SK-N-SH (cell line): ENCODE measurements at regions not wholly inside any gene's neighbourhood (a gene's known extent, or its start where the extent isn't known, plus 50 kb on each side); places are given as distances from the start of the nearest gene placed in this dataset.

Experiments used
- CTCF ChIA-PET: fragments of 300-600, 350-600 bp; formaldehyde crosslinking; extraction: SDS; loops from one replicate; lab custom pipeline; 2021; lab: Yijun Ruan, JAX
- POLR2A ChIA-PET: fragments of 350-600 bp; sonication (Branson Sonifier 250); formaldehyde crosslinking; extraction: SDS; loops from one replicate; lab custom pipeline; 2020; ENCODE audit warnings: antibody characterized with exemption, inconsistent platforms; lab: Yijun Ruan, JAX
- DNase-seq: peaks from one replicate; pipeline ENCODE4 v3.0.0; 2012
- H2AFZ ChIP-seq: fragments of 200-600 bp; sonication (generic); 2 replicates; pipeline ENCODE4 v1.8.1; 2016; ENCODE audit warnings: antibody characterized with exemption, mild to moderate bottlenecking, low read depth
- H3F3A ChIP-seq: fragments of 200-600 bp; sonication (generic); replicated peaks from 2 replicates; pipeline ENCODE3; 2016; ENCODE audit warnings: antibody characterized with exemption, mild to moderate bottlenecking; ENCODE audit not compliant: insufficient read depth
- H3K27ac ChIP-seq, 2 experiments: fragments of 200-500 bp in 1 of 2; fragments of 200-600 bp in 1 of 2; sonication (Bioruptor generic) in 1 of 2; sonication (generic), shearing (Covaris generic) in 1 of 2; 2 replicates each; pipeline versions ENCODE4 v1.5.1 to v1.6.1; 2014 to 2016; ENCODE audit warnings: low read depth in 2 of 2, inconsistent platforms in 1 of 2, low read length in 1 of 2, mild to moderate bottlenecking in 1 of 2, mixed read lengths in 1 of 2
- H3K27me3 ChIP-seq: fragments of 200-600 bp; sonication (generic), shearing (Covaris generic); 2 replicates; pipeline ENCODE4 v1.6.1; 2016; ENCODE audit warnings: mixed run types; ENCODE audit not compliant: insufficient read depth
- H3K36me3 ChIP-seq, 2 experiments: fragments of 200-500 bp in 1 of 2; fragments of 200-600 bp in 1 of 2; sonication (Bioruptor generic) in 1 of 2; sonication (generic) in 1 of 2; replicated peaks in 1 of 2; 2 replicates each; pipeline versions ENCODE3 to v1.5.1; 2014 to 2016; ENCODE audit warnings: low read length in 1 of 2, mild to moderate bottlenecking in 1 of 2; ENCODE audit not compliant: insufficient read depth in 2 of 2, control insufficient read depth in 1 of 2
- H3K4me1 ChIP-seq, 2 experiments: fragments of 200-500 bp in 1 of 2; fragments of 200-600 bp in 1 of 2; sonication (Bioruptor generic) in 1 of 2; sonication (generic), shearing (Covaris generic) in 1 of 2; 2 replicates each; pipeline versions ENCODE4 v1.5.1 to v1.6.1; 2014 to 2016; ENCODE audit warnings: low read depth in 1 of 2, low read length in 1 of 2, mixed run types in 1 of 2; ENCODE audit not compliant: insufficient read depth in 2 of 2, control insufficient read depth in 1 of 2
- H3K4me2 ChIP-seq: fragments of 200-600 bp; sonication (generic), shearing (Covaris generic); 2 replicates; pipeline ENCODE4 v1.6.1; 2017; ENCODE audit warnings: mixed run types
- H3K4me3 ChIP-seq, 2 experiments: fragments of 200-500 bp in 1 of 2; fragments of 200-600 bp in 1 of 2; sonication (Bioruptor generic) in 1 of 2; sonication (generic), shearing (Covaris generic) in 1 of 2; 2 replicates each; pipeline versions ENCODE4 v1.5.1 to v1.8.1; 2014 to 2016; ENCODE audit warnings: low read depth in 2 of 2, inconsistent platforms in 1 of 2, low read length in 1 of 2, mild to moderate bottlenecking in 1 of 2, mixed read lengths in 1 of 2, moderate library complexity in 1 of 2
- H3K79me2 ChIP-seq: fragments of 200-600 bp; sonication (generic); 2 replicates; pipeline ENCODE4 v1.8.1; 2017; ENCODE audit warnings: mild to moderate bottlenecking; ENCODE audit not compliant: insufficient read depth
- H3K9ac ChIP-seq: fragments of 200-600 bp; sonication (generic); 2 replicates; pipeline ENCODE4 v1.6.1; 2017; ENCODE audit warnings: mixed run types
- H3K9me2 ChIP-seq: fragments of 200-600 bp; sonication (generic); 2 replicates; pipeline ENCODE4 v1.6.1; 2017; ENCODE audit warnings: mixed run types
- H3K9me3 ChIP-seq: fragments of 200-600 bp; sonication (generic); 2 replicates; pipeline ENCODE4 v1.6.1; 2017; ENCODE audit warnings: mixed run types, mild to moderate bottlenecking, moderate library complexity
- H4K20me1 ChIP-seq: fragments of 200-600 bp; sonication (generic); 2 replicates; pipeline ENCODE4 v1.6.1; 2017; ENCODE audit warnings: mild to moderate bottlenecking, mixed run types; ENCODE audit not compliant: insufficient read depth
- ELF1 ChIP-seq: IDR thresholded peaks from 2 replicates; pipeline ENCODE4 v1.4.0; 2012
- EP300 ChIP-seq, 2 experiments: IDR thresholded peaks; 2 replicates each; pipeline versions ENCODE4 v1.4.0 to v1.6.1; 2012; ENCODE audit warnings: borderline replicate concordance in 1 of 2, low read depth in 1 of 2, low read length in 1 of 2
- EZH2phosphoT487 ChIP-seq: fragments of 200-600 bp; sonication (generic); IDR thresholded peaks from 2 replicates; pipeline ENCODE4 v1.6.1; 2017; ENCODE audit warnings: low read depth, mixed run types, mild to moderate bottlenecking, antibody characterized with exemption, moderate library complexity, borderline replicate concordance
- FOSL2 ChIP-seq: IDR thresholded peaks from 2 replicates; pipeline ENCODE4 v1.4.0; 2012; ENCODE audit warnings: low read depth, mild to moderate bottlenecking, moderate library complexity, borderline replicate concordance
- FOXJ3 ChIP-seq: sonication (generic); formaldehyde crosslinking; IDR thresholded peaks from 2 replicates; pipeline ENCODE4 v1.5.1; 2020; ENCODE audit warnings: mild to moderate bottlenecking, missing genetic modification reagents
- FOXM1 ChIP-seq: IDR thresholded peaks from 2 replicates; pipeline ENCODE4 v1.4.0; 2012; ENCODE audit warnings: low read depth, mild to moderate bottlenecking
- GABPA ChIP-seq: IDR thresholded peaks from 2 replicates; pipeline ENCODE4 v1.4.0; 2012; ENCODE audit warnings: low read depth, mild to moderate bottlenecking
- NFIC ChIP-seq: IDR thresholded peaks from 2 replicates; pipeline ENCODE4 v1.4.0; 2012; ENCODE audit warnings: borderline replicate concordance
- PBX3 ChIP-seq: IDR thresholded peaks from 2 replicates; pipeline ENCODE4; 2012
- RAD21 ChIP-seq: IDR thresholded peaks from 2 replicates; pipeline ENCODE4 v1.6.1; 2012; ENCODE audit warnings: mild to moderate bottlenecking, low read length
- RCOR1 ChIP-seq: fragments of 150-350 bp; IDR thresholded peaks from 2 replicates; pipeline ENCODE4 v1.6.1; 2017; ENCODE audit warnings: antibody characterized with exemption, low read length
- RXRA ChIP-seq: IDR thresholded peaks from 2 replicates; pipeline ENCODE4 v1.4.0; 2012; ENCODE audit warnings: low read depth, mild to moderate bottlenecking, borderline replicate concordance
- TAF1 ChIP-seq: IDR thresholded peaks from 2 replicates; pipeline ENCODE4 v1.6.1; 2012; ENCODE audit warnings: low read depth, mild to moderate bottlenecking, low read length, moderate library complexity, borderline replicate concordance
- TCF12 ChIP-seq: IDR thresholded peaks from 2 replicates; pipeline ENCODE4 v1.4.0; 2012
- TEAD4 ChIP-seq: IDR thresholded peaks from 2 replicates; pipeline ENCODE4 v1.4.0; 2012; ENCODE audit warnings: mild to moderate bottlenecking, borderline replicate concordance; ENCODE audit not compliant: insufficient read depth
- USF2 ChIP-seq: fragments of 150-350 bp; IDR thresholded peaks from 2 replicates; pipeline ENCODE4 v1.6.1; 2017; ENCODE audit warnings: antibody characterized with exemption, low read length, low read depth, borderline replicate concordance
- WGBS: methylation state at CpG from one replicate; pipeline ENCODE4 v1.1.6; 2017; ENCODE audit warnings: low lambda C conversion rate; 5-methylcytosine and 5-hydroxymethylcytosine counted together

GRCh38 chr2:161522796-161523195 is 101.4 kb upstream of the SLC4A10 start:
- H4K20me1 ChIP-seq: no peaks in the 10 kb centered on the region
- no peak for DNase-seq
- H3K36me3 ChIP-seq: no peaks in the 10 kb centered on the region
- no peaks in the 10 kb centered on the region for H3K79me2 ChIP-seq
- no peak overlapping the region for H3K27ac ChIP-seq
- H3K4me1 ChIP-seq: no peaks in the 10 kb centered on the region
- H3K9me3 ChIP-seq: no peaks in the 10 kb centered on the region
- no peak overlapping the region for H3K4me3 ChIP-seq
- no peaks in the 10 kb centered on the region for H3K9me2 ChIP-seq
- no peaks in the 10 kb centered on the region for H3K27me3 ChIP-seq
- ChIA-PET CTCF (no interaction called here), POLR2A (no interaction called here)
- H3K9ac ChIP-seq: no peak overlapping the region
- H3F3A ChIP-seq: no peaks in the 10 kb centered on the region
- H2AFZ ChIP-seq: no peak overlapping the region
- TF ChIP-seq RAD21: no peak
- no peak for TF ChIP-seq RXRA
- no peak for TF ChIP-seq FOSL2
- TF ChIP-seq TEAD4: no peak
- no peak for TF ChIP-seq FOXM1
- TF ChIP-seq RCOR1: no peak
- no peak for TF ChIP-seq EP300 (IDR thresholded peaks at IDR 0.05; ENCODE audit: borderline replicate concordance in 1 of 2, low read depth in 1 of 2, low read length in 1 of 2)
- no peak for TF ChIP-seq USF2
- TF ChIP-seq ELF1: no peak
- TF ChIP-seq EZH2phosphoT487: no peak
- no peak for TF ChIP-seq TAF1
- no peak for TF ChIP-seq TCF12
- no peak for TF ChIP-seq FOXJ3 (CRISPR knock-in tag)
- no peak overlapping the region for H3K4me2 ChIP-seq

GRCh38 chr2:161533218-161533617 is 91.0 kb upstream of the SLC4A10 start:
- Histone ChIP-seq H3K4me1 (no peaks in the 10 kb centered on the region), H3K9me2 (no peaks in the 10 kb centered on the region), H2AFZ (no peak overlapping the region), H3K27me3 (no peaks in the 10 kb centered on the region), H3K36me3 (no peaks in the 10 kb centered on the region), H3K9me3 (no peaks in the 10 kb centered on the region; the same call in 1 of the 2 replicates), H3K79me2 (no peaks in the 10 kb centered on the region), H3K4me2 (no peak overlapping the region), H3K9ac (no peak overlapping the region), H4K20me1 (no peaks in the 10 kb centered on the region), H3K27ac (no peak overlapping the region), H3F3A (no peaks in the 10 kb centered on the region), H3K4me3 (no peak overlapping the region)
- ChIA-PET POLR2A (no interaction called here), CTCF (no interaction called here)
- WGBS: no CpG with 5 or more reads among the region's 1 CpG
- no peak for TF ChIP-seq PBX3
- TF ChIP-seq NFIC: no peak
- TF ChIP-seq GABPA: no peak
- no peak for DNase-seq
